ENCODE measurements at regions not wholly inside any gene's neighbourhood (a gene's known extent, or its start where the extent isn't known, plus 50 kb on each side); places are given as distances from the start of the nearest gene placed in this dataset.

GRCh38 chr2:217459016-217459415 is 543.8 kb downstream of the TNS1 start:
- no peak for TF ChIP-seq POLR2A (IDR thresholded peaks at IDR 0.05)
- TF ChIP-seq CTCF (IDR thresholded peaks at IDR 0.05), result no peak
